ENCODE measurements at regions not wholly inside any gene's neighbourhood (a gene's known extent, or its start where the extent isn't known, plus 50 kb on each side); places are given as distances from the start of the nearest gene placed in this dataset.

DNA sequence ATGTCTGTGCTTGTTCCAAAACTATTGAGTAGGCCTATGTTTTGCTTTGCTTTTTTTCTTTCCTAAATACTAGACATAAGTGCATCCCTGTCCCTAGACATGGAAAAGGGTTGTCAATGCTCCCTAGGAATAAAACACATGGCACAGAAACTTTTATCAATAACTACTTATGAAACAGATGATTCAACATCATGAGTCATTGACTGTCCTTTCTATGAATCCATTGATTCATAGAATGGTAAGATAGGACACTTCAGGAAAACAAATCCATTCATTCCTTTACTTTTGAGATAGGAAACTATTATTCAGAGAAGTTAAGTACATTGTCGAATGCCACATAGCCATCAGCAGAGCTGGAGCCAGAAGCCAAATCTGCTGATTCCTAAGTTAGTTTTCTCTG lies 147.5 kb downstream of the TSEN15 start:
- H3K9me3 ChIP-seq (ENCODE audit: insufficient read depth, low read depth, low read length), result no peaks in the 10 kb centered on the region
- no peak overlapping the region for H3K9ac ChIP-seq (ENCODE audit: low read depth, low read length)
- H3K4me3 ChIP-seq (ENCODE audit: low read length), result no peak overlapping the region
- no peaks in the 10 kb centered on the region; the same call in 1 of the 2 replicates for H3K4me1 ChIP-seq (ENCODE audit: insufficient read depth, low read length)
- H3K36me3 ChIP-seq (ENCODE audit: insufficient read depth, low read depth, low read length), result no peaks in the 10 kb centered on the region
- H3K27ac ChIP-seq (ENCODE audit: low read length), result no peak overlapping the region
- H3K27me3 ChIP-seq (ENCODE audit: insufficient read depth, low read length), result no peaks in the 10 kb centered on the region

DNA sequence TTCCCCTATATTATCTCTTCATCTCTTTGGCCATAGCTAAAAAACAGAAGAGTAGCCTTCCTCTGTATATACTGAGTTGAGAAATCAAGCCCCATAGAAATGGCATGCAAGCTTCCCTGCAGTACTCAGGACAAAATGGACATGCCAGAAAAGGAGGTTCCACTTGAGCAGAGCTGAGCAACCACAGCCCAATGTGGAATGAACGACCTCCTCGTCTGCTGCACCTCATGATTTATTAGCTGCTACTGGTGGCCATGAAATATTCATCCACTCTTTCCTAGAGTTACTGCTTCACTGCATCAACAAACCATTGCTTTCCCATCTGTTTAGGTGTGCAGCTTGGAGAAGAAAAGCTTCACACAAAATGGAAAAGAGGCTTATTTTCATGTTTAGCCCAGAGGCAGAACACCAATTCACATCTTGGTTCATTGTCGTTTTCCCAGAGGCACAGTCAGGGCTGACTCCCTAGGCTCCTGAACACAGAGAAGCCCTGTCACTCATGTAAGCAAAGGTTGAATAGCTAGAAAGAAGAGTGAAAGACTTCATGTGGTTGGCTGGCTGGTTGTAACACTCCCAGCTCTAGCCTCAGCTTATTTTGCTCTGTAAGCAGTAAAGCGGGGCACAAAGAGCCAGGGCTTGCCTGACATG lies 148.0 kb downstream of the TSEN15 start:
- no peak overlapping the region for H3K9ac ChIP-seq (ENCODE audit: low read depth, low read length)
- no peaks in the 10 kb centered on the region for H3K27me3 ChIP-seq (ENCODE audit: insufficient read depth, low read length)

DNA sequence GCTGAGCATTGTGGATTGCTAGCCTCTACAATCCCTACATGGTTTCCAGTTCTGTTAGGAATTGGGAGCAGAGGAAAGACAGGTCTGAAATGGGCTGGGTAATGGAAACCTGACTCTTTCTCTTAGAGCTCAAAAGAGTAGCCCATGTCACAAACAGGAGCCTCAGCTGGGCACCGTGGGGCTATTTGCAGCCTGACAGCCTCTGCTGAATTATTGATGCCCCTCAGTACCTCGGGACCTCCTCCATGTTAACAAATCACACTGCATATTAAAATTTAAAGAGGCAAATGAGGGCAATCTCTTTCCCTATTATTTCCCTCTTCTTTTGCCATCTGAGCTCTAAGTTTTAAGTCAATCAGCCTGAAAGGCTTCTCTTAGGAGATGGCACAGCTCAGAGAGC lies 157.1 kb downstream of the TSEN15 start:
- no peaks in the 10 kb centered on the region for H3K36me3 ChIP-seq (ENCODE audit: insufficient read depth, low read depth, low read length)
- H3K9ac ChIP-seq (ENCODE audit: low read depth, low read length), result no peak overlapping the region
- peaks cover 3% of the 10 kb centered on the region; the same call in 1 of the 2 replicates for H3K4me1 ChIP-seq (ENCODE audit: insufficient read depth, low read length)
- no peak overlapping the region for H3K4me3 ChIP-seq (ENCODE audit: low read length)
- no peak overlapping the region for H3K27ac ChIP-seq (ENCODE audit: low read length)
- H3K9me3 ChIP-seq (ENCODE audit: insufficient read depth, low read depth, low read length), result no peaks in the 10 kb centered on the region
- H3K27me3 ChIP-seq (ENCODE audit: insufficient read depth, low read length), result no peaks in the 10 kb centered on the region

More for the DNA sequence above, 148.0 kb downstream of the TSEN15 start:
- Histone ChIP-seq H3K4me3 (ENCODE audit: low read length) (no peak overlapping the region), H3K9me3 (ENCODE audit: insufficient read depth, low read depth, low read length) (no peaks in the 10 kb centered on the region), H3K4me1 (ENCODE audit: insufficient read depth, low read length) (peaks cover 3% of the 10 kb centered on the region; the same call in 1 of the 2 replicates), H3K36me3 (ENCODE audit: insufficient read depth, low read depth, low read length) (no peaks in the 10 kb centered on the region), H3K27ac (ENCODE audit: low read length) (no peak overlapping the region)

DNA sequence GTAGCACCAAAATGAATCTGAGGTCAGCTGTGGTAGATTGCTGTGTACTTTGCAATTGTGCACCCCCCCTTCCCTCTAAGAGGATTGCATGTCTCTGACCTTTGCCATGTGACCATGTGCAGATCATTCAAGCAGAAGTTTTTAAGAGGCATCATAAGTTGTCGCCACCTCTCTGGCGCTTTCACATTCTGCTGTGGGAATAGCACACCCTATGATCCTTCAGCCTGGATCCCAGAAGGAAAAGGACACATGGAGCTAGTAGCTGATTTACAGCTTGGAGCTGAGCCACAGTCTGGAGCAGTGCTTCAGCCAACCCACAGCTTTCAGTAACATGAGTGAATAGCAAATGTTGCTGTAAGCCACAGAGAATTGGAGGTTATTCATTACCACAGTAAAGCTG lies 158.5 kb downstream of the TSEN15 start:
- no peaks in the 10 kb centered on the region for H3K36me3 ChIP-seq (ENCODE audit: insufficient read depth, low read depth, low read length)
- H3K4me1 ChIP-seq (ENCODE audit: insufficient read depth, low read length), result no peaks in the 10 kb centered on the region
- no peaks in the 10 kb centered on the region for H3K27me3 ChIP-seq (ENCODE audit: insufficient read depth, low read length)
- H3K4me3 ChIP-seq (ENCODE audit: low read length), result no peak overlapping the region
- H3K9me3 ChIP-seq (ENCODE audit: insufficient read depth, low read depth, low read length), result no peaks in the 10 kb centered on the region
- H3K27ac ChIP-seq (ENCODE audit: low read length), result no peak overlapping the region
- H3K9ac ChIP-seq (ENCODE audit: low read depth, low read length), result no peak overlapping the region

DNA sequence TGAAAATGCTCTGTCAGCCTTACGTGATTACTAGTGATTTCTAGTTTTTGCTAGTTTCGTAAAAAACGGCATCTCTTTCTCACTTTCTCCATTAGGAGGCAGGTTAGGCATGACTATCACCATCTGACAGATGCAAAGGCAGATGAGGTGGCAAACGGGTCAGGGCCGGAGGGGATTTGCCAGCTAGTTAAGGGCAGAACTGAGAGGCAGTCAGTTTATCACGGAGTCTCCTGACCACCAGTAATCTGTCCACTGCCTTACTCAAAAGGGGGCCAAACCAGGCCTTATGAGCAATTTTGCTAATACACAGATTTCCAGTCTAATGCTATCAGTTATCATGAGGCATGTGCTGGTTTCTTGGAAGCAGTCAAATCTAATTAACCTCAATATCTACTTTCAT lies 159.3 kb downstream of the TSEN15 start:
- Histone ChIP-seq H3K27me3 (ENCODE audit: insufficient read depth, low read length) (no peaks in the 10 kb centered on the region), H3K36me3 (ENCODE audit: insufficient read depth, low read depth, low read length) (no peaks in the 10 kb centered on the region), H3K4me1 (ENCODE audit: insufficient read depth, low read length) (no peaks in the 10 kb centered on the region), H3K4me3 (ENCODE audit: low read length) (no peak overlapping the region), H3K9me3 (ENCODE audit: insufficient read depth, low read depth, low read length) (no peaks in the 10 kb centered on the region), H3K9ac (ENCODE audit: low read depth, low read length) (no peak overlapping the region), H3K27ac (ENCODE audit: low read length) (no peak overlapping the region)

DNA sequence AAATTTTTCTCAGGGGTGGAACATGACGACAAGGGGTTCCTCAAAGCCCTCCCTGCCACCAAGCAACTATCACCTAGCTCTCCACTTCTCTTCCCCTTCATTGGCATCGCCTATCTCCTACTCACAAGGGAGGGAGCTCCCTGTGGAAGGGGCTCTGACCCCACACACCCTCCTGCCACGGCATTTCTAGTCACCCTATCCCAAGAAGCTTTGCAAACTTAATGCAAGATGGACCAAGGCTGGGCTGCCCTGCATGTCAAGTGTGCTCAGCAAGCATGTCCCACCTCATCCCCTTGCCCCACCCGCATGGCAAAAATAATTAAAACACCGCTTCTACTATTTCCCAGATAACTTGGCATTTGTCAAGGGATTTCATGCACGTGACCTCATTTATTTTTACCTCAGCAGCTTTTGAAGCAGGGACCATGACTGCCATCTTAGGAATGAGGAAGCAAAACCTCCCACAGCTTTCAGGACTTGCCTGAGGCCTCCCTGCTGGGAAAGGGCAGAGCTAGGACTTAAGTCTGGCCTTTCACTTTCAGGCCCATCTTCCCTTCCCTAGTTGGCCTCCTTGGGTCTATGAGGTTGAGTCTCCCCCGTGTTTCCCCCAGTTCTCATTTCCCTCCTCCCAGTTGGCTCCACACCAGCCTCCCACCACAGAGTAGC lies 161.3 kb downstream of the TSEN15 start:
- Histone ChIP-seq H3K27ac (ENCODE audit: low read length) (no peak overlapping the region), H3K4me1 (ENCODE audit: insufficient read depth, low read length) (no peaks in the 10 kb centered on the region), H3K9ac (ENCODE audit: low read depth, low read length) (no peak overlapping the region)

DNA sequence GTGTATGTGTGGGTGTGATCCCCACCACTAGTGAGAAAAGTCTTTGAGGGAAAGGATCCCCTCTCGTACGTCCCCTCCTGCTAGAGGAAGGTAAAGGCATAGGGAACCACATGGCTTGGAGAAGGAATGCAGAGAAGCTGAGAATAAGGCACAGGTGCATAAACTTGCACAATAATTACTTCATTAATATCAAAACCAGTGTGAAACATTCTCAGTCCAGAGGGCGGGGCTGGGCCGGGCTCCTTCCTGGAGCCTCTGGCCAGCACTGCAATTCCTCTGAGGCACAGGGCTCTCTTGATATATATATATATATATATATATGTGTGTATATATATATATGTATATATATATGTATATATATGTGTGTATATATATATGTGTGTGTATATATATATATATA lies 162.6 kb downstream of the TSEN15 start:
- H3K9me3 ChIP-seq (ENCODE audit: insufficient read depth, low read depth, low read length), result no peaks in the 10 kb centered on the region
- no peak overlapping the region for H3K4me3 ChIP-seq (ENCODE audit: low read length)
- no peaks in the 10 kb centered on the region for H3K36me3 ChIP-seq (ENCODE audit: insufficient read depth, low read depth, low read length)
- no peak overlapping the region for H3K9ac ChIP-seq (ENCODE audit: low read depth, low read length)
- no peaks in the 10 kb centered on the region for H3K27me3 ChIP-seq (ENCODE audit: insufficient read depth, low read length)
- no peak overlapping the region for H3K27ac ChIP-seq (ENCODE audit: low read length)
- H3K4me1 ChIP-seq (ENCODE audit: insufficient read depth, low read length), result no peaks in the 10 kb centered on the region

More for the DNA sequence above, 161.3 kb downstream of the TSEN15 start:
- H3K9me3 ChIP-seq (ENCODE audit: insufficient read depth, low read depth, low read length), result no peaks in the 10 kb centered on the region
- H3K36me3 ChIP-seq (ENCODE audit: insufficient read depth, low read depth, low read length), result no peaks in the 10 kb centered on the region
- no peak overlapping the region for H3K4me3 ChIP-seq (ENCODE audit: low read length)
- no peaks in the 10 kb centered on the region for H3K27me3 ChIP-seq (ENCODE audit: insufficient read depth, low read length)

DNA sequence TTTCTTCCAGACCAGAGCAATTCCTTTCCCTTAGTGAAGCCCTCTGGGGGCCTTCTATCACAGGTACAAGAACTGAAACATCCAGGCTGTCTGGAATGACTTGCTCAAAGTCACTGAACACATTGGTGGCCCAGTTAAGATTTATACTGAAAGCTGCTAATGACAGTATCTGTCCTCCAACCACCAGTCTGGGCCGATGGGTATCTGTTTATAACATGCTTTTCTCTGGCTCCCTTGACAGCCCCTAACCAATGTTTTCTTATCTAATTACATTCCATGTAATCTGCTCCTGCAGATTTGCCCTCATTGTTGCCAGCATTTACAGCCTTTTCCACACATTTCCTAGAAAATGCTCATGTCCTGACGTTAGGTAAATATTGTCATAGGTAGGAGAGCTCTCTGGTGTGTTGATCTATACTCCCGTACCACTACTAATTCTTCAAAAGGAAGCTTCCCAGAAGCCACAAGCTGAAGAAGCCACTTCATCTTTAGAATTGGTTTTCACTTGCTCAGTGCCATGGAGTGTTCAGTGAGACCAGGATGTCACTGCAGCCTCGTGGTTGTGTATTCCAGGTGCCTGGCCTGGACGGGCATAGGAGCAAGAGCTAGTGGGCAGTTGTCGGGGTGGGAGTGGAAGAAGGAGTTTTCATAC lies 163.9 kb downstream of the TSEN15 start:
- H3K9ac ChIP-seq (ENCODE audit: low read depth, low read length), result no peak overlapping the region
- H3K27ac ChIP-seq (ENCODE audit: low read length), result no peak overlapping the region
- H3K27me3 ChIP-seq (ENCODE audit: insufficient read depth, low read length), result no peaks in the 10 kb centered on the region
- no peaks in the 10 kb centered on the region for H3K4me1 ChIP-seq (ENCODE audit: insufficient read depth, low read length)
- no peaks in the 10 kb centered on the region for H3K36me3 ChIP-seq (ENCODE audit: insufficient read depth, low read depth, low read length)
- H3K4me3 ChIP-seq (ENCODE audit: low read length), result no peak overlapping the region
- H3K9me3 ChIP-seq (ENCODE audit: insufficient read depth, low read depth, low read length), result no peaks in the 10 kb centered on the region

DNA sequence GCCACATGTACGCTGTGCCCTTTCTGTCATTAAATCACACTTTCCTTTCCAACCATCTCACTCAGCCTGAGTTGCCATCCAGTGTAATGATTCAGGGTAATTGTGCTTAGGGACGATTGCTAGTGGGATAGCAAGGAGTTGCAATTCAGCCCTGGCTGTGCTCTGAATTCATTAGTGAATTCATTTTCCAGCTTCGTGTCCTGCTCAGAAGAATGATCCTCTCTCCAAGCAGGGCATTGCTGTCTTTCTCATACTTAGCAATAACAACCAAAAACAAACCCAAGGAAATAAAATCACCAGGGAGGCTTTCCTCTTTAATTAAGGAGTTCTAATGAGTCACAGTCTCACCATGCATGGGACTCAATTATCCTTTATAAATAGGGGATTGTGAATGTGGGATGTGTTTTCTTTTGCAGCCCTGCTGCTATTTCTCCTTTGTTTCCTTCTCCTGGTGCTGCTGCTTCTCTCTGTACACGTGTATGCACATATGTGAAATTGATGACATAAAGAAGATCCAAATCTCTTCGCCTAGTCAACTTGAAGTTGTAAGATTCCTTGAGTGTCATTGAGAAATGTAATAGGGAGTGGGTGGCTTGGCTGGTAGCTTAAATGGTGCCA lies 167.0 kb downstream of the TSEN15 start:
- Histone ChIP-seq H3K27me3 (ENCODE audit: insufficient read depth, low read length) (peaks cover 9% of the 10 kb centered on the region), H3K36me3 (ENCODE audit: insufficient read depth, low read depth, low read length) (no peaks in the 10 kb centered on the region), H3K9ac (ENCODE audit: low read depth, low read length) (no peak overlapping the region), H3K9me3 (ENCODE audit: insufficient read depth, low read depth, low read length) (no peaks in the 10 kb centered on the region), H3K4me1 (ENCODE audit: insufficient read depth, low read length) (no peaks in the 10 kb centered on the region), H3K27ac (ENCODE audit: low read length) (no peak overlapping the region), H3K4me3 (ENCODE audit: low read length) (no peak overlapping the region)

DNA sequence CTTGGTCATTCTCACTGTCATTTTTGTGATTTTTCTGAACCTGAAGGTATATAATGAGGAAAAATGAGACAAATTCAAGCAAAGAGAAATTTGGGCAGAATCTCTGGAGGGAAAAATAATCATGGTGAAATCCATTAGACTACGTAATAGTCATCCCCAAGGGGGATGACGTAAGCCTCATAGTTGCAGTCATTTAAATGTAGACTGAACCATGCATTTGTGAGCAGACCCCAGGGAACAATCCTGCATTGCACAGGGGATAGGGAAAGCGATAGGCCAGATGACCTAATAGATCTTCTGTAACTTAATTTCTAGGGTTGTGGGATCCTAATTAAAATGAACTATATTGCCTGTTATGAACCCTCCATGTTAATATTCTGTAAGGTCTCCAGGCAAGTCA lies 167.4 kb upstream of the C1orf21 start:
- Histone ChIP-seq H3K27ac (ENCODE audit: low read length) (no peak overlapping the region), H3K36me3 (ENCODE audit: insufficient read depth, low read depth, low read length) (no peaks in the 10 kb centered on the region), H3K4me1 (ENCODE audit: insufficient read depth, low read length) (no peaks in the 10 kb centered on the region), H3K9me3 (ENCODE audit: insufficient read depth, low read depth, low read length) (no peaks in the 10 kb centered on the region), H3K4me3 (ENCODE audit: low read length) (no peak overlapping the region), H3K9ac (ENCODE audit: low read depth, low read length) (no peak overlapping the region), H3K27me3 (ENCODE audit: insufficient read depth, low read length) (peaks cover 18% of the 10 kb centered on the region)

DNA sequence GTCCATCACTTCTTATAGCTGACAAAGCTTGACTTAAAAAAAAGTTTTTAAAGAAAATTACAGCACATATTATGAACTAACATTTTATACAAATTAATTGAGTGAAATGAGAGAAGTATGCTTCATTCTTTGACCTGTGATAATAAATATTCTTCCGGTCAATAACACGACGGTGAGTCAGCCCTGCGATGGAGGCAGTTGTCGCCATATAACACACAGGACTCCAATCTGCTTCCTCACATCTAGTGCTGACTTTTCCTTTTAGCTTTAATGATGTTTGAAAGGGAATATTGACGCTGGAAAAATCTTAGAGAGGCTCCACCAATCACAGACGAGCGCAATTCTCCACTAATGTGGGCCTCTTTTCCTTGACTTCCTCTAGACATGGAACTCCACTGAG lies 166.9 kb upstream of the C1orf21 start:
- Histone ChIP-seq H3K9me3 (ENCODE audit: insufficient read depth, low read depth, low read length) (no peaks in the 10 kb centered on the region), H3K27me3 (ENCODE audit: insufficient read depth, low read length) (peaks cover 23% of the 10 kb centered on the region), H3K4me3 (ENCODE audit: low read length) (no peak overlapping the region), H3K36me3 (ENCODE audit: insufficient read depth, low read depth, low read length) (no peaks in the 10 kb centered on the region), H3K9ac (ENCODE audit: low read depth, low read length) (no peak overlapping the region), H3K4me1 (ENCODE audit: insufficient read depth, low read length) (no peaks in the 10 kb centered on the region), H3K27ac (ENCODE audit: low read length) (no peak overlapping the region)
